Posterior vena cava (tissue), 2 donors: ENCODE measurements at regions not wholly inside any gene's neighbourhood (a gene's known extent, or its start where the extent isn't known, plus 50 kb on each side); places are given as distances from the start of the nearest gene placed in this dataset.

Experiments used
- DNase-seq: peaks from one replicate; pipeline ENCODE4 v3.0.0-alpha.2; 2020; ENCODE audit warnings: low spot score
- intact Hi-C, 2 donors: fragments of 100-400 bp; cut with DNase I; formaldehyde crosslinking; loops; one replicate each; pipeline versions ENCODE4 v1.14.1 to v1.14.2; 2022 to 2023
- donor health status: DM: yes; HTN: yes; CAD: no.
- donor health status: DM: yes; HTN: yes; CAD: no.

- intact Hi-C loops, result no loop called here
Observed at GRCh38 chr1:229075217-229075616, 195.7 kb upstream of the RAB4A start.

GRCh38 chr1:229075716-229076115, 195.2 kb upstream of the RAB4A start:
- intact Hi-C loops, result no loop called here
- DNase-seq, result no peak

More at GRCh38 chr1:229075217-229075616, 195.7 kb upstream of the RAB4A start:
- DNase-seq, result no peak

DNA sequence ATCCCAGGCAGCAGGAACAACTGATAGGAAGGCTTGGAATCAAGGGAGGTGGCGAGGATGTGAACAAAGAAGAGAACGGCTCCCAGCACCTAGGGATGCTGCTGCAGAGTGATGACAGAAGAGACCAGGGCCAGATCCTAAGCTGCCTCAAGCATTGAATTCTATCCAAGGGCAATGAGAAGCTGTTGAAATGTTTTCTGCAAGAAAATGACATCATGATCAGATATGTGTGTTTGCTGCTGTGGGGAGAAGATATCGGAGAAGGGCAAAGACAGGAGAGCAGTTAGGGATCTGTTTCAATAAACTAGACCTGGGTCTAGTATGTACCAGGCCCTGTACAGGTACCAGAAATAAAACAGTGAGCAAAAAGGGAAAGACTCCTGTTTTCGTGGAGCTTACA, 194.7 kb upstream of the RAB4A start:
- DNase-seq, result no peak
- intact Hi-C loops, result no loop called here

DNA sequence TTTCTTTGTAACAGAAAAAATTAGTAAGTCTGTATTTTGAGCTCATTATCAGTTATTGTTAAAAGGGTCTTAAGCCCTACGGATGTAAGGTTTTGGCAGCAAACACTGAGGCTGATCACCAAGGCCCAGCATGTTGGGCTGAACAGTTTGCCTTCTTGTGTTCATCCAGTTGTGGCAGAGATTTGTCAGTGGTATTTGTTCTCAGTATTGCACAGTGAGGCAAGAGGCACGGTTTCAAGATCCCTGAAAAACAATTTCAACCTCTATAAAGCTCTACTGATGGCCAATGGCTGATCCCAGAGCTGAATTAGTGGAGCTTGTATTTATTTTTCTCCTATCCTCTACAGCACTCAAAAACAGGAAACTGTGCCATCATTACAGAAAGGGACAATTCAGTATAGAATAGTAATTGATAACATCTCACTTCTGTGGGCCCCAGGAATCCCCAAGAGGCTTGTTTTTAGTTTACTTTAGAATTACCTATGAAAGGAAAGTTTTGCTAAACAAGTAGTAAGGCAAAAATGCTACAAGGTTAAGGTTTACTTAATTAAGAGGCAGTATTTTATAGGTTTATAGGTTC, 191.8 kb upstream of the RAB4A start:
- DNase-seq, result no peak
- intact Hi-C loops, result no loop called here

DNA sequence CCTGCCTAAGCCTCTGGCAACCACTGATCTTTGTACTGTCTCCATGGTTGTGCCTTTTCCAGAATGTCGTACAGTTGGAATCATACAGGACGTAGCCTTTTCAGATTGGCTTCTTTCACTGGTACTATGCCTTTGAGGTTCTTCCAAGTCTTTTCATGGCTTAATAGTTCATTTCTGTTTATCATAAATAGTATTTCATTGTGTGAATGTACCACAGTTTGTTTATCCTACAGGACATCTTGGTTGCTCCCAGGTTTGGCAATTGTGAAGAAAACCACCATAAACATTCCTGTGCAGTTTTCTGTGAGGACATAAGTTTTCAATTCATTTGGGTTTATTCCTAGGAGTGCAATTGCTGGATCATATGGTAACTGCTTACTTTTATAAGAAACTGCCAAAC, 190.6 kb upstream of the RAB4A start:
- no peak for DNase-seq
- intact Hi-C loops, result no loop called here

DNA sequence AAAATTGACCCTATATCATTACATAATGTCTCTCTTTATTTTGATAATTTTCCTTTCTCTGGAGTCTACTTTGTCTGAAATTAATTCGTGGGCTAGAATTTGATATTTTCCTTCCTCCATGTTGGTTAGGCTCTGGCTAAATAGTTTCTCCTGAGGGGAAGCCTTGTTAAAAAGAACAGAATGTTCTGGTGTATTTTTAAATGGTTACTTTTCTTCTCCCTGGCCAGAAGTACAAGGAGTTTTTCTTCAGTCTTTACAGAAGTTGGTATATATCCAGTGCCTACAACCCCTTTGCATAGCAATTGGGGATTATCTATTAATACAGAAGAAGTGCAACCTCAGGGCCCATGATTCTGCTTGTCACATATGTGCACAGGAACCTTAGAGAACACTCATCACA, 185.6 kb upstream of the RAB4A start:
- DNase-seq, result no peak
- intact Hi-C loops, result no loop called here

DNA sequence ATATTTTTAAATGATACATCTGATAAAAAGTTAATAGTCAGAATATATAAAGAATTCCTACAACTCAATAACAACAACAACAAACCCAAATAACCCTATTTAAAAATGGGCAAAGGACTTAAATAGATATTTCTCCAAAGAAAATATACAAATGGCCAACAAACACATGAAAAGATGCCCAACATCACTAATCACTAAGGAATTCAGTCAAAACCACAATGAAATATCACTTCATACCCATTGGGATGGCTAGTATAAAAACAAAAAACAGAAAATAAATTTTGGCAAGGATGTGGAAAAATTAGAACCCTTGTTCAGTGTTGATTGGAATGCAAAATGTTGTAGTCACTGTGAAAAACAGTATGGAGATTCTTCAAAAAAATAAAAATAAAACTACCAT, 184.8 kb upstream of the RAB4A start:
- DNase-seq, result no peak
- intact Hi-C loops, result no loop called here

- DNase-seq, result no peak
- intact Hi-C loops, result no loop called here
Observed at GRCh38 chr1:229086686-229087085, 184.2 kb upstream of the RAB4A start.

GRCh38 chr1:229087339-229087738, 183.6 kb upstream of the RAB4A start:
- intact Hi-C loops, result no loop called here
- DNase-seq, result no peak

DNA sequence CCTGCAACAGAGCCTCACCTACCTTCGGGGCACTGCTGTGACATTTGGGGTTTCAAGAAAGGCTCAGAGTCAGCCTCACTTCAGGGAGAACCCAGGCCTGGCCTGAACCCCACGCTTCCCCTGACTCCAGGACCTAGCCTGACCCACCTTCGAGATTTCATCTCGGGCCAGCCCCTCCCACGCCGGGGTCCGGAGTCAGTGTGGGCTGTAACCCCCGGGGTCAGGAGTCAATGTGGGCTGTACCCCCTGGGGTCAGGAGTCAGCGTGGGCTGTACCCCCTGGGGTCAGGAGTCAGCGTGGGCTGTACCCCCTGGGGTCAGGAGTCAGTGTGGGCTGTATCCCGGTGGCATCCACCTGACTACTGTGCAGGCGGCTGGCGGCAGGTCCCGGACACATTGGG, 183.0 kb upstream of the RAB4A start:
- intact Hi-C loops, result no loop called here

GRCh38 chr1:229088711-229089110, 182.2 kb upstream of the RAB4A start:
- intact Hi-C loops, result no loop called here
- no peak for DNase-seq

More for the DNA sequence above, 183.0 kb upstream of the RAB4A start:
- no peak for DNase-seq

DNA sequence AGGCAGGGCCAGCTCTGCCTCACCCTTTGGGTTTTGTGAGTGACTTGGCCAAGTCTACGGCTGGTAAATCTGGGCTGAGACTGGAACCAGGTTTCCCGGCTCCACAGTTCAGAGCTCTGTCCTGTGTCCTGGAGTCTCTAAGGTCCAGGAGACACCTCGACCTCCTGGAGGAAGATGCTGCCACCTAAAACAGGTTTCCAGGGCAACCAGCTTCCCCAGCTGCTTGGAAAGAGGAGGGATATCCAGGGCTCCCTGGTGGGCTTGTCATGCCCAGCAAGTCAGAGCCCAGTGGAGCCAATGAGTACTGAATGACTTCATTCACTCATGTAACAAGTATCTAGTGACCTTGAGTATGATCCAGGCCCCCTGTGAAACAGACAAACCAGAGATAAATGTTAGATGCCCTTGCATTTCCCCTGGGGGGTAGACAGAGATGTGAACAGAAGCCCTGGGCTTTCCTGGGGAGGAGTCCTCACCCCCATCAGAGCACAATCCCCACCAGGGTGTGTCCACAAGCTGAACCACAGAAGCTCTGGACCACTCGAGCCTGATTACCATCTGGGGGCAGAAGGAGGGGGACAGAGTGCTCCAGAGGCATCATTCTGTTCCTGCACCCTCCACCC, 181.2 kb upstream of the RAB4A start:
- DNase-seq, result no peak
- intact Hi-C loops, result loop anchor here in 1 of 2 donors (10.0 kb wide), 1 partner anchor 85 kb away; no protein-coding TSS in a partner anchor

DNA sequence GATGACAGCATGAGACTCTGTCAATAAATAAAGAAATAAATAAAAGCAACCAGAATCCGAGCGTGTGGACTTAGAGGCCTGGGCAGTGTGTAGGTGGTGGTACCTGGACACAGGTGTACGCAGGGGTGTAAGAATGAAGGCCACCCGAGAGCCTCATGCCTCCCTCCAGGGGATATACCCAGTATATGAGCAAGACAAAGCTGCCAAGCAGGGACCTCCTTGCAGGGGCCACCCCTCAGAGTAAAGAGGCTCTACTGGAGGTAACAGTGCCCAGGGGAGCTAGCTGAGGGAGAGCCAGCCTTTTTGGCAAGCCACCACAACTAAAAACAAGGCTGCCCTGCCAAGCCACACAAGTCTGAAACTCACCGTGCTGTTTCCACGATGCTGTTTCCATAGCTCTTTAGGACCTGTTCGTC, 179.2 kb upstream of the RAB4A start:
- DNase-seq, result no peak
- intact Hi-C loops, result loop anchor here (2.0 to 10.0 kb wide), 2 partner anchors 53 to 87 kb away; no protein-coding TSS in a partner anchor

DNA sequence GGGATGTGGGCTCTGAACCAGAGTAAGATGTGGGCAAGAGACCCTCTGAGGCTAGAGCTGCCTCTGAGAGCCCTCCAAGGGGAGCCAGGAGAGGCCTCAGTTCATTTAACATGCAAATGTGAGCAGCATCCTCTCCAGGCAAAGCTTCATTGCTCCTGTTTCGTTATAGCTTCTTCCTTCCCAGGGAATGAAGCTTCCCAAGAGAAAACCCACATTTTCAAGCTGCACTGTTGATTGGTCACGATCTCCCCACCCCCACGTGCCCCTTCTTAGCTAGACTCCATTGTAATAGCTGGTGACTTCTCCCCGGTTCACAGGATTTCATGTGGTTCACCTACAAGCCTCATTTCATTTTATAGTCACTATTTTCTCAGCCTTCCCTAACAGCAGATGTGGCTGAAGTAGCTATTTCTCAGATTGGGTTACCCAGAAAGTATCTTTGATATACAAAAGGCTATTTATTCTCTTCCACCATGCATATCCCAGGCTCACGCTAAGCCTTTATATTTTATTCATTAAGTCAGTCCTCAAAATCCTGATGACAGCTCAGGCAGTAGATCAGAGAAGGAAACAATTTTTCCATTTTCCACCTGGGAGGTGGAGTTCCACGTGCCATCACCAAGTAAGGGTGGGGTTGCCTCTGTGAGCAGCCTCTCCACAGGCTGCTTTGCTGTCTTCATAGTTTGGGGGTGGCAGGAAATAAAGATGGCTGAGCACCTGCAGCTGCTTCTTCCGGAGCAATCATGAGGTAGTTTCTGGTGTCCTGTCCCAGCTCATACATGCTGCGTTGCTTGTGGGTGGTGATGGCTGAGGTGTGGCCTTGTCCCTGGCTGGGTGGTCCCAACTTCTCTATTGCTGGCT, 178.3 kb upstream of the RAB4A start:
- no peak for DNase-seq
- intact Hi-C loops, result loop anchor here (2.0 to 10.0 kb wide), 2 partner anchors 52 to 88 kb away; no protein-coding TSS in a partner anchor

DNA sequence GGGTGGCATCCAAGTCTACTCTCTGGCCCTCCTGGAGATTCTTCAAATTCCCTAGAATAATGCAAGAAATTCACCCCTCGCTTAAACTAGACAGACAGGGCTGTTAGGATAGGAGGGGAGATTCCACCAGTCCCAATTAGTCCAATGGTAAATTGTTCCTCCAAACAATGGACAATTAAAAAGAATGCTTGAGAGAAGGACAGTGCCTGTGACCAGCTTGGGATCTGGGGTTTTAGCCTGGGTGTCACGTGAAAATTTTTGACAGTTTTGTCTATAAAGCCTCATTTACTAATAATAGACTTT, 177.7 kb upstream of the RAB4A start:
- DNase-seq, result no peak
- intact Hi-C loops, result loop anchor here (2.0 to 10.0 kb wide), 2 partner anchors 52 to 88 kb away; no protein-coding TSS in a partner anchor

GRCh38 chr1:229093609-229094336, 177.1 kb upstream of the RAB4A start:
- no peak for DNase-seq
- intact Hi-C loops, result loop anchor here (2.0 to 10.0 kb wide), 2 partner anchors 51 to 89 kb away; no protein-coding TSS in a partner anchor

DNA sequence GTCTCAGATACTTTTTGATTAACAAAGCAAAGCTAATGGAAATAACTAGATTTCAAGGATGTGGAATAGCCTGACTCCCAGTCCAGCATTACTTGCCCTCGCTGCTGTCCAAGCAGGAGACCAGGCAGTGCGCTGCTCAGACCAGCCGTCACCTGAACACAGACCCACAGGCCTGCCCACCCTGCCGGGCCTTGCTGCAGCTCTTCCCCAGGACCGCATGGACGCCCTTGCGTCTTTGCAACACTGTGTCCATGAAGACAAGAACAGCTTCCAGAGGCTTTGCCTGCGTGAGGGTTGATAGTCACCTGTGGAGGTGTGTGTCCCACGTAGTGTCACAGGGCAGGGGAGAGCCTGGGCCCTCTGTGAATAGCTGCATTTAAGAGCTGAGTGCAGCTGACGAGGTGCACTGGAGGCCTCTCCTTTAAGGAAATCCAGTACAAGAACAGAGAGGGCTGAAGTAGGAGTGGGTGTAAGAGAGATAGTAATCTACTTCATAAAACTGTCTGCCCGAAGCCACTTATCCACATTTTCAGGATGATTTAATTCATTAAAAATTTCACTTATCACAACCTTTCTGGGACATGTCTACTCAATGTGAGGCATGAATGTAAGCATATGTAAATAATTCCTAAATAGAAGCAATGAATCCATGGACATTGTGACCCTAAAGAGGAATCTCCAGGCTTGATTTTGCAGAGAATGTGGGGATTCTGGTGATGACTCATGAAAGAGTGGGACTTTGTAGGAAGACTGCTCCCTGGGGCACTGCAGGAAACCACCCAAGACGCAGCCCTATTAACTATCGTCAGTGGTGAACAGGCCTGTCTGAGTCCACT, 176.2 kb upstream of the RAB4A start:
- intact Hi-C loops, result loop anchor here in 1 of 2 donors (10.0 kb wide), 1 partner anchor 90 kb away; no protein-coding TSS in a partner anchor
- no peak for DNase-seq

DNA sequence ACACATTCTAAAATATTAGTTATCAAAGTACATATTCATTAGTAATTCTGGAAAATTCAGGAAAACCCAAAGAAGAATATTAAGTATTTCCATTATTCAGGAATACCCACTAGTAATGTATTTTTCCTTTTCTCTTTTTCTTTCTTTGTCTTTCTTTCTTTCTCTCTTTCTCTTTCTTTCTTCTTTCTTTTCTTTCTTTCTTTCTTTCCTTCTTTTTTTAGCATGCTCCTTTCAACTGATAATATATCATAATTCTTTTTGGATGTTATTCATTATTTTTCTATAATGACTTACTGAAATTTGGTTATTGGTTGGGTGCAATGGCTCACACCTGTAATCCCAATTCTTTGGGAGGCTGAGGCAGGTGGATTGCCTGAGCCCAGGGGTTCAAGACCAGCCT, 175.6 kb upstream of the RAB4A start:
- no peak for DNase-seq
- intact Hi-C loops, result loop anchor here in 1 of 2 donors (10.0 kb wide), 1 partner anchor 91 kb away; no protein-coding TSS in a partner anchor

DNA sequence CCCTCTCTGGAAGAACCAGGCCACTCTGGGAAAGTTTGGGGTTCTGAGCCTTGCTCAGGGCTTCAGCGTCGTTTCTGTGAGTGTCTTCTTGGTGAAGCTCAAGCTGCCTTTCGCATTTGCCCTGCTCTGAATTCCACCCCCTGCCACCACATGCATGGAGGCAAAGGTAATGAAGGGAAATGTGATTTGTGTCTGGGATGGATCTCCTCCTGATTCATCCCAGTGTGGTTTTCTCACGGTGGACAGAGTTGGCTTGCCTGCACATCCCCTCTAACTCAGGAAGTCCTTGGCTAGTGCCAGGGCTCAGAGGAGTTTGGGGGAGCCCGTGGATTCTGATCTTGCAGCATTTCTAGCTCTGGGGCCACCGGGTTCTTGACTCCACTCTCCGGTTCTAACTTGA, 173.6 kb upstream of the RAB4A start:
- no peak for DNase-seq
- intact Hi-C loops, result loop anchor here in 1 of 2 donors (10.0 kb wide), 1 partner anchor 93 kb away; no protein-coding TSS in a partner anchor
